OCI-LY3 (cell line): ENCODE measurements at regions not wholly inside any gene's neighbourhood (a gene's known extent, or its start where the extent isn't known, plus 50 kb on each side); places are given as distances from the start of the nearest gene placed in this dataset.

Experiments used
- H2AFZ ChIP-seq: fragments of 200-600, 300-600 bp; shearing (Covaris generic); 2 replicates; pipeline ENCODE4 v1.6.0; 2014; ENCODE audit warnings: antibody characterized with exemption, low read depth, low read length
- H3K27ac ChIP-seq: fragments of 200-600, 300-600 bp; sonication (generic); 2 replicates; pipeline ENCODE4 v1.5.1; 2014; ENCODE audit warnings: mild to moderate bottlenecking, low read length, moderate library complexity, mixed read lengths
- H3K27me3 ChIP-seq: fragments of 200-600, 300-600 bp; sonication (generic); 2 replicates; pipeline ENCODE4 v1.6.1; 2014; ENCODE audit warnings: low read depth, low read length, mixed read lengths
- H3K36me3 ChIP-seq: fragments of 200-600, 300-600 bp; sonication (generic); replicated peaks from 2 replicates; pipeline ENCODE3; 2014; ENCODE audit warnings: low read depth, low read length, mixed read lengths
- H3K4me1 ChIP-seq: fragments of 300-600, 200-600 bp; sonication (generic); 2 replicates; pipeline ENCODE4 v1.6.1; 2014; ENCODE audit warnings: low read length, mixed read lengths
- H3K4me2 ChIP-seq: fragments of 200-600, 300-600 bp; sonication (generic); 2 replicates; pipeline ENCODE4 v1.6.1; 2014; ENCODE audit warnings: low read length, mixed read lengths
- H3K4me3 ChIP-seq: fragments of 300-600, 200-600 bp; sonication (generic); 2 replicates; pipeline ENCODE4 v1.5.1; 2014; ENCODE audit warnings: antibody characterized with exemption, mild to moderate bottlenecking, low read length, moderate library complexity
- H3K79me2 ChIP-seq: fragments of 300-600, 200-600 bp; shearing (Covaris generic); 2 replicates; pipeline ENCODE4 v1.6.1; 2014; ENCODE audit warnings: mild to moderate bottlenecking, low read length, mixed read lengths
- H3K9ac ChIP-seq: fragments of 300-600, 200-600 bp; shearing (Covaris generic); 2 replicates; pipeline ENCODE4 v1.6.0; 2014; ENCODE audit warnings: mild to moderate bottlenecking, low read length, moderate library complexity
- H3K9me3 ChIP-seq: fragments of 200-600, 300-600 bp; shearing (Covaris generic); 2 replicates; pipeline ENCODE4 v1.6.1; 2014; ENCODE audit warnings: low read length, mixed read lengths; ENCODE audit not compliant: insufficient read depth
- H4K20me1 ChIP-seq: fragments of 200-600, 300-600 bp; sonication (generic); 2 replicates; pipeline ENCODE4 v1.6.1; 2016; ENCODE audit warnings: low read length, mixed read lengths; ENCODE audit not compliant: insufficient read depth
- EZH2phosphoT487 ChIP-seq: fragments of 200-600 bp; shearing (Covaris generic); IDR thresholded peaks from 2 replicates; pipeline ENCODE4 v1.6.1; 2018; ENCODE audit warnings: antibody characterized with exemption, mixed run types, low read depth
- TF ChIP-seq, protein P1 (sequence below): fragments of 200-600, 300-600 bp; sonication (generic); IDR thresholded peaks from 2 replicates; pipeline ENCODE4 v1.5.1; 2014; ENCODE audit warnings: antibody characterized with exemption, low read length, low read depth

- H3K36me3 ChIP-seq = no peaks in the 10 kb centered on the region
- no peaks in the 10 kb centered on the region for H4K20me1 ChIP-seq
- no peak overlapping the region for H3K4me2 ChIP-seq
- H3K4me1 ChIP-seq = no peaks in the 10 kb centered on the region
- H3K9me3 ChIP-seq = no peaks in the 10 kb centered on the region
- TF ChIP-seq, protein P1, sequence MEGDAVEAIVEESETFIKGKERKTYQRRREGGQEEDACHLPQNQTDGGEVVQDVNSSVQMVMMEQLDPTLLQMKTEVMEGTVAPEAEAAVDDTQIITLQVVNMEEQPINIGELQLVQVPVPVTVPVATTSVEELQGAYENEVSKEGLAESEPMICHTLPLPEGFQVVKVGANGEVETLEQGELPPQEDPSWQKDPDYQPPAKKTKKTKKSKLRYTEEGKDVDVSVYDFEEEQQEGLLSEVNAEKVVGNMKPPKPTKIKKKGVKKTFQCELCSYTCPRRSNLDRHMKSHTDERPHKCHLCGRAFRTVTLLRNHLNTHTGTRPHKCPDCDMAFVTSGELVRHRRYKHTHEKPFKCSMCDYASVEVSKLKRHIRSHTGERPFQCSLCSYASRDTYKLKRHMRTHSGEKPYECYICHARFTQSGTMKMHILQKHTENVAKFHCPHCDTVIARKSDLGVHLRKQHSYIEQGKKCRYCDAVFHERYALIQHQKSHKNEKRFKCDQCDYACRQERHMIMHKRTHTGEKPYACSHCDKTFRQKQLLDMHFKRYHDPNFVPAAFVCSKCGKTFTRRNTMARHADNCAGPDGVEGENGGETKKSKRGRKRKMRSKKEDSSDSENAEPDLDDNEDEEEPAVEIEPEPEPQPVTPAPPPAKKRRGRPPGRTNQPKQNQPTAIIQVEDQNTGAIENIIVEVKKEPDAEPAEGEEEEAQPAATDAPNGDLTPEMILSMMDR = no peak
- TF ChIP-seq EZH2phosphoT487 = no peak
- no peak overlapping the region for H3K9ac ChIP-seq
- H2AFZ ChIP-seq = no peak overlapping the region
- H3K27me3 ChIP-seq = no peaks in the 10 kb centered on the region
- H3K4me3 ChIP-seq = no peak overlapping the region
- no peaks in the 10 kb centered on the region for H3K79me2 ChIP-seq
- no peak overlapping the region for H3K27ac ChIP-seq
Measured at GRCh38 chr14:71181215-71182003, 274.1 kb downstream of the PCNX1 start.

DNA sequence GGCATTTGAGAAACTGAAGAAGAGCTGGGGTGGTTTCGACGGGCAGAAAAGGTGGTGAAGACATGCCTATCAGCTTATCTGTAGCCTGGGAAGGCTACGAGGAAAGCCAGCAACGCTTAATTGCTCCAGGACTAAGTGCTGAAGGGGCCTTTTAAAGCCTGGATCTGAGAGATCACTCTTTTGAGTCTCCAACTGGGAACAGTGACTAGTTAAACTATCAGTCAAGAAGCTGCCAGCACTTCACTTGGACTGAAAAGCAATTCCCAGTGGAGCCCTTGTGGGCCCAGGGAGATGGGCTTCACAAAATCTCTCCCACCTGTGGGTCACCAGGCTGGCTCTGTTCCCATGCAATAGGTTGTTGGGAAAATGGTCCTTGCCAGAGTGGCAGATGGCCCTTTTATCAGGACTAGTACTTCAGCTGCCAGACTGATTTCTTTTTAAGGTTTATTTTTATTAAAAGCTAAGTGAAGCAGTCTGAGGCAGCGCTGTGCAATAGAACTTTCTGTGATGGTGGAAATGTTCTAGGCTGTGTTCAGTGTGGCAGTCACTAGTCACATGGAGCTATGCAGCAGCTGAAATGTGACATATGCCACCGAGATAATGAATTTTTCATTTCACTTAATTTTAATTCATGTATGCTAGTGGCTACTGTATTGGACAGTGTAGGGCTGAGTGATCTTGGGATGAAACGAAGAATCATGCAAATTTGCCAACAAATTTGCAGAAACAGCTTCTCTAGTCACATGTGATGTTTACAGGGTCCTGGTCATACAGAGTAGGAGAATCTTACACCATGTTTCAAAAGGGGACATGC, 276.8 kb downstream of the PCNX1 start:
- H3K4me3 ChIP-seq = no peak overlapping the region
- no peaks in the 10 kb centered on the region for H4K20me1 ChIP-seq
- H3K9ac ChIP-seq = no peak overlapping the region
- no peaks in the 10 kb centered on the region for H3K9me3 ChIP-seq
- H3K79me2 ChIP-seq = no peaks in the 10 kb centered on the region
- H3K4me2 ChIP-seq = no peak overlapping the region
- no peaks in the 10 kb centered on the region for H3K27me3 ChIP-seq
- no peak overlapping the region for H2AFZ ChIP-seq
- H3K27ac ChIP-seq = no peak overlapping the region
- H3K36me3 ChIP-seq = no peaks in the 10 kb centered on the region
- no peak for TF ChIP-seq EZH2phosphoT487
- TF ChIP-seq, protein P1 = no peak
- no peaks in the 10 kb centered on the region for H3K4me1 ChIP-seq

DNA sequence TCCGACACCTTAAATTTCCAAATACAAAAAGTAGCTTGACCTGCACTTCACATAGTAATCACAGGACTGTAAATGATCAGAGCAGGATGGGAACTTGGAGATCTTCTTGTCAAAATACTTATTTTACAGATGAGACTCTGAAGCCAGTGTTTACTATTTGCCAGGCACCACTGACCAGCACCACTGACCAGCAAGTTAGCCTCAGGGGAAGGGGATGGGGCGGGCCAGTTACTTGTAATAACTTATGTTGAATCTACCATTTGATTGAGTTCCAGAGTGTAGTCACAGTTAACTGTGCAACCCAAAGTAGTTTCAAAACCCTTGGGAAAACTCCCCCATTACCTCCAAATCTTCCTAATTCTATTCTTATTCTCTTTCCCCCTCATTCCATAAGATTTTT, 278.4 kb downstream of the PCNX1 start:
- Histone ChIP-seq H3K9ac (no peak overlapping the region), H3K27ac (no peak overlapping the region), H3K4me2 (no peak overlapping the region), H3K4me3 (no peak overlapping the region), H2AFZ (no peak overlapping the region), H3K4me1 (no peaks in the 10 kb centered on the region), H3K9me3 (no peaks in the 10 kb centered on the region), H4K20me1 (no peaks in the 10 kb centered on the region), H3K36me3 (no peaks in the 10 kb centered on the region), H3K27me3 (peaks cover 8% of the 10 kb centered on the region; the same call in 1 of the 2 replicates), H3K79me2 (no peaks in the 10 kb centered on the region)
- TF ChIP-seq, protein P1 = no peak
- no peak for TF ChIP-seq EZH2phosphoT487

DNA sequence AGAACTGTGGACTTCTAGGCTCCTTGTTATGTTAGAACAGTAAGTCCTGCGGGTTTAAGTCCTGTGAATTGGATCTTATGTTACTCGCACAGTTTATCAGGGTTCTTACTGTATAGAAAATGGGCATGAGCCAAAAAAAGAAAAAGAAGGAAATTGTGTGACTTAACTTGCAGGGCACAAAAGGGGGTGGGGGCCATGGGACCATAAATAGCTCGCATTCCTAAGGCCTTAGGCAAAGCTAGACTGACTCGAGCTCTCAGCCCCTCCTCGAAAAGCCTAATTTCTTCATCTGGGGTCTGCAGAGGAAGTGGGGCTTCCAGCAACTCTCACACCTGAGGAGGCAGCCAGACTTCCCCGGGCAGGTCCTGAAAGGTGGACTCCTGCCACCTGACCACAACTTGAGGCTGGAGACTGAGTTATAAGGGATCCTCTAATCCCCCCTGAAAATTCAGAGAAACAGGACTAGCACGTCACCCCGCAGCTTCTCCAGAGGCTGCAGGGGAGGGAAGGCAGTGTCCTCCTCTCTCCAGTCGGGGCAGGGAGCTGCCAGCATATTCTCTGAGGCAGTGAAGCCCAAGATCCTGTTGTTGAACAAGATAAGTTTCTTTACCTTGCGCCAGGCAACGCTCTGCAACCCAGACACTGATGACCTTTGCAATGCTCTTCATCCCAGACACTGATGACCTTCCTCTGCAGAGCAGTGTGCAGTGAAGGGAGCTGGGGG, 280.5 kb downstream of the PCNX1 start:
- H3K4me2 ChIP-seq = no peak overlapping the region
- H4K20me1 ChIP-seq = no peaks in the 10 kb centered on the region
- H3K4me1 ChIP-seq = no peaks in the 10 kb centered on the region
- H3K9me3 ChIP-seq = no peaks in the 10 kb centered on the region
- no peak overlapping the region for H3K4me3 ChIP-seq
- no peak overlapping the region for H2AFZ ChIP-seq
- no peaks in the 10 kb centered on the region for H3K79me2 ChIP-seq
- H3K27me3 ChIP-seq = peaks cover 20% of the 10 kb centered on the region; the same call in 1 of the 2 replicates
- TF ChIP-seq EZH2phosphoT487 = no peak
- TF ChIP-seq, protein P1 = no peak
- no peak overlapping the region for H3K9ac ChIP-seq
- no peaks in the 10 kb centered on the region for H3K36me3 ChIP-seq
- no peak overlapping the region for H3K27ac ChIP-seq
